ENCODE measurements at regions not wholly inside any gene's neighbourhood (a gene's known extent, or its start where the extent isn't known, plus 50 kb on each side); places are given as distances from the start of the nearest gene placed in this dataset.

GRCh38 chr10:4692206-4692605 lies 133.8 kb upstream of the AKR1E2 start:
- TF ChIP-seq, protein P1, sequence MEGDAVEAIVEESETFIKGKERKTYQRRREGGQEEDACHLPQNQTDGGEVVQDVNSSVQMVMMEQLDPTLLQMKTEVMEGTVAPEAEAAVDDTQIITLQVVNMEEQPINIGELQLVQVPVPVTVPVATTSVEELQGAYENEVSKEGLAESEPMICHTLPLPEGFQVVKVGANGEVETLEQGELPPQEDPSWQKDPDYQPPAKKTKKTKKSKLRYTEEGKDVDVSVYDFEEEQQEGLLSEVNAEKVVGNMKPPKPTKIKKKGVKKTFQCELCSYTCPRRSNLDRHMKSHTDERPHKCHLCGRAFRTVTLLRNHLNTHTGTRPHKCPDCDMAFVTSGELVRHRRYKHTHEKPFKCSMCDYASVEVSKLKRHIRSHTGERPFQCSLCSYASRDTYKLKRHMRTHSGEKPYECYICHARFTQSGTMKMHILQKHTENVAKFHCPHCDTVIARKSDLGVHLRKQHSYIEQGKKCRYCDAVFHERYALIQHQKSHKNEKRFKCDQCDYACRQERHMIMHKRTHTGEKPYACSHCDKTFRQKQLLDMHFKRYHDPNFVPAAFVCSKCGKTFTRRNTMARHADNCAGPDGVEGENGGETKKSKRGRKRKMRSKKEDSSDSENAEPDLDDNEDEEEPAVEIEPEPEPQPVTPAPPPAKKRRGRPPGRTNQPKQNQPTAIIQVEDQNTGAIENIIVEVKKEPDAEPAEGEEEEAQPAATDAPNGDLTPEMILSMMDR (IDR thresholded peaks at IDR 0.05; ENCODE audit: insufficient read depth, low read length), result no peak
- TF ChIP-seq POLR2AphosphoS5 (IDR thresholded peaks at IDR 0.05; ENCODE audit: low read depth), result no peak
